ENCODE measurements at regions not wholly inside any gene's neighbourhood (a gene's known extent, or its start where the extent isn't known, plus 50 kb on each side); places are given as distances from the start of the nearest gene placed in this dataset.

GRCh38 chr4:32460972-32461371 lies 1740.8 kb downstream of the PCDH7 start:
- TF ChIP-seq, protein P1, sequence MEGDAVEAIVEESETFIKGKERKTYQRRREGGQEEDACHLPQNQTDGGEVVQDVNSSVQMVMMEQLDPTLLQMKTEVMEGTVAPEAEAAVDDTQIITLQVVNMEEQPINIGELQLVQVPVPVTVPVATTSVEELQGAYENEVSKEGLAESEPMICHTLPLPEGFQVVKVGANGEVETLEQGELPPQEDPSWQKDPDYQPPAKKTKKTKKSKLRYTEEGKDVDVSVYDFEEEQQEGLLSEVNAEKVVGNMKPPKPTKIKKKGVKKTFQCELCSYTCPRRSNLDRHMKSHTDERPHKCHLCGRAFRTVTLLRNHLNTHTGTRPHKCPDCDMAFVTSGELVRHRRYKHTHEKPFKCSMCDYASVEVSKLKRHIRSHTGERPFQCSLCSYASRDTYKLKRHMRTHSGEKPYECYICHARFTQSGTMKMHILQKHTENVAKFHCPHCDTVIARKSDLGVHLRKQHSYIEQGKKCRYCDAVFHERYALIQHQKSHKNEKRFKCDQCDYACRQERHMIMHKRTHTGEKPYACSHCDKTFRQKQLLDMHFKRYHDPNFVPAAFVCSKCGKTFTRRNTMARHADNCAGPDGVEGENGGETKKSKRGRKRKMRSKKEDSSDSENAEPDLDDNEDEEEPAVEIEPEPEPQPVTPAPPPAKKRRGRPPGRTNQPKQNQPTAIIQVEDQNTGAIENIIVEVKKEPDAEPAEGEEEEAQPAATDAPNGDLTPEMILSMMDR (conservative IDR thresholded peaks at IDR 0.05 in 1 of 2, IDR thresholded peaks at IDR 0.05 in 1 of 2; ENCODE audit: low read depth in 1 of 2, low read length in 2 of 2), result no peak
- TF ChIP-seq EZH2 (IDR thresholded peaks at IDR 0.05; ENCODE audit: low read length, missing control alignments), result no peak

Data from fibroblast of lung (primary cell).